ENCODE measurements at regions not wholly inside any gene's neighbourhood (a gene's known extent, or its start where the extent isn't known, plus 50 kb on each side); places are given as distances from the start of the nearest gene placed in this dataset.

DNA sequence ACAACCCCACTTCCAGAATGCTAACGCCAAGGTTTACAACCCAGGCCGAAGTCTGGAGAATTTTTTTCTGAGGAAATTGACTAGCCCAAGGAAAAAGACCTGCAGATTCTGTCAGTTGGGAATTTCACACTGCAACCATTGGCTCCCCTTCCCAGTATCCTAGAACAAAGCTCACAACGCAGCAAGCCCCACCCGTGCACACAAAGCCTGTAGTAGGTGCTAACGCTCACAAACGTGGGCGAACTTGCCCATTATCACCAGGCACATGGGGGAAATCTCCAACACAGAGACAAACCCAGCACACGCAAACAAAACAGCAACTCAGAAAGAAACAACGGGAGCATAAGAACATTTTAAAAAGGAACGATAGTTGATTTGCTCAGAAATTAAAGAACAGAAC, 265.1 kb downstream of the EIPR1 start (continued):
- TF ChIP-seq, protein P1, sequence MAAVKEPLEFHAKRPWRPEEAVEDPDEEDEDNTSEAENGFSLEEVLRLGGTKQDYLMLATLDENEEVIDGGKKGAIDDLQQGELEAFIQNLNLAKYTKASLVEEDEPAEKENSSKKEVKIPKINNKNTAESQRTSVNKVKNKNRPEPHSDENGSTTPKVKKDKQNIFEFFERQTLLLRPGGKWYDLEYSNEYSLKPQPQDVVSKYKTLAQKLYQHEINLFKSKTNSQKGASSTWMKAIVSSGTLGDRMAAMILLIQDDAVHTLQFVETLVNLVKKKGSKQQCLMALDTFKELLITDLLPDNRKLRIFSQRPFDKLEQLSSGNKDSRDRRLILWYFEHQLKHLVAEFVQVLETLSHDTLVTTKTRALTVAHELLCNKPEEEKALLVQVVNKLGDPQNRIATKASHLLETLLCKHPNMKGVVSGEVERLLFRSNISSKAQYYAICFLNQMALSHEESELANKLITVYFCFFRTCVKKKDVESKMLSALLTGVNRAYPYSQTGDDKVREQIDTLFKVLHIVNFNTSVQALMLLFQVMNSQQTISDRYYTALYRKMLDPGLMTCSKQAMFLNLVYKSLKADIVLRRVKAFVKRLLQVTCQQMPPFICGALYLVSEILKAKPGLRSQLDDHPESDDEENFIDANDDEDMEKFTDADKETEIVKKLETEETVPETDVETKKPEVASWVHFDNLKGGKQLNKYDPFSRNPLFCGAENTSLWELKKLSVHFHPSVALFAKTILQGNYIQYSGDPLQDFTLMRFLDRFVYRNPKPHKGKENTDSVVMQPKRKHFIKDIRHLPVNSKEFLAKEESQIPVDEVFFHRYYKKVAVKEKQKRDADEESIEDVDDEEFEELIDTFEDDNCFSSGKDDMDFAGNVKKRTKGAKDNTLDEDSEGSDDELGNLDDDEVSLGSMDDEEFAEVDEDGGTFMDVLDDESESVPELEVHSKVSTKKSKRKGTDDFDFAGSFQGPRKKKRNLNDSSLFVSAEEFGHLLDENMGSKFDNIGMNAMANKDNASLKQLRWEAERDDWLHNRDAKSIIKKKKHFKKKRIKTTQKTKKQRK (IDR thresholded peaks at IDR 0.05; ENCODE audit: low read depth, low read length): no peak
- TF ChIP-seq NR2C1 (IDR thresholded peaks at IDR 0.05) (no peak), ASH2L (IDR thresholded peaks at IDR 0.05; ENCODE audit: borderline replicate concordance, low read depth) (no peak), JUND (IDR thresholded peaks at IDR 0.05; ENCODE audit: low read depth, low read length) (no peak), RELA (IDR thresholded peaks at IDR 0.05; ENCODE audit: borderline replicate concordance, partially characterized antibody) (no peak)
- TF ChIP-seq, protein P2, sequence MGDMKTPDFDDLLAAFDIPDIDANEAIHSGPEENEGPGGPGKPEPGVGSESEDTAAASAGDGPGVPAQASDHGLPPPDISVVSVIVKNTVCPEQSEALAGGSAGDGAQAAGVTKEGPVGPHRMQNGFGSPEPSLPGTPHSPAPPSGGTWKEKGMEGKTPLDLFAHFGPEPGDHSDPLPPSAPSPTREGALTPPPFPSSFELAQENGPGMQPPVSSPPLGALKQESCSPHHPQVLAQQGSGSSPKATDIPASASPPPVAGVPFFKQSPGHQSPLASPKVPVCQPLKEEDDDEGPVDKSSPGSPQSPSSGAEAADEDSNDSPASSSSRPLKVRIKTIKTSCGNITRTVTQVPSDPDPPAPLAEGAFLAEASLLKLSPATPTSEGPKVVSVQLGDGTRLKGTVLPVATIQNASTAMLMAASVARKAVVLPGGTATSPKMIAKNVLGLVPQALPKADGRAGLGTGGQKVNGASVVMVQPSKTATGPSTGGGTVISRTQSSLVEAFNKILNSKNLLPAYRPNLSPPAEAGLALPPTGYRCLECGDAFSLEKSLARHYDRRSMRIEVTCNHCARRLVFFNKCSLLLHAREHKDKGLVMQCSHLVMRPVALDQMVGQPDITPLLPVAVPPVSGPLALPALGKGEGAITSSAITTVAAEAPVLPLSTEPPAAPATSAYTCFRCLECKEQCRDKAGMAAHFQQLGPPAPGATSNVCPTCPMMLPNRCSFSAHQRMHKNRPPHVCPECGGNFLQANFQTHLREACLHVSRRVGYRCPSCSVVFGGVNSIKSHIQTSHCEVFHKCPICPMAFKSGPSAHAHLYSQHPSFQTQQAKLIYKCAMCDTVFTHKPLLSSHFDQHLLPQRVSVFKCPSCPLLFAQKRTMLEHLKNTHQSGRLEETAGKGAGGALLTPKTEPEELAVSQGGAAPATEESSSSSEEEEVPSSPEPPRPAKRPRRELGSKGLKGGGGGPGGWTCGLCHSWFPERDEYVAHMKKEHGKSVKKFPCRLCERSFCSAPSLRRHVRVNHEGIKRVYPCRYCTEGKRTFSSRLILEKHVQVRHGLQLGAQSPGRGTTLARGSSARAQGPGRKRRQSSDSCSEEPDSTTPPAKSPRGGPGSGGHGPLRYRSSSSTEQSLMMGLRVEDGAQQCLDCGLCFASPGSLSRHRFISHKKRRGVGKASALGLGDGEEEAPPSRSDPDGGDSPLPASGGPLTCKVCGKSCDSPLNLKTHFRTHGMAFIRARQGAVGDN (IDR thresholded peaks at IDR 0.05): no peak

Measured in GM12878 (cell line).